Trophoblast cell (in vitro differentiated cells and primary cell): ENCODE measurements at regions not wholly inside any gene's neighbourhood (a gene's known extent, or its start where the extent isn't known, plus 50 kb on each side); places are given as distances from the start of the nearest gene placed in this dataset.

Experiments used
- DNase-seq, 2 donors: peaks; one replicate each; pipeline ENCODE4 v3.0.0-alpha.2; 2016
- H2AFZ ChIP-seq: 2 replicates; pipeline ENCODE4 v1.6.1; 2013; ENCODE audit warnings: low read length, moderate library complexity, mild to moderate bottlenecking; ENCODE audit not compliant: insufficient read depth, poor library complexity
- H2AK5ac ChIP-seq: 2 replicates; pipeline ENCODE4 v1.6.1; 2013; ENCODE audit warnings: mild to moderate bottlenecking, low read length
- H2BK120ac ChIP-seq: 2 replicates; pipeline ENCODE4 v1.6.1; 2013; ENCODE audit warnings: low read length, mild to moderate bottlenecking, moderate library complexity; ENCODE audit not compliant: insufficient read depth, poor library complexity
- H2BK12ac ChIP-seq: 2 replicates; pipeline ENCODE4 v1.6.1; 2013; ENCODE audit warnings: mild to moderate bottlenecking, low read length, moderate library complexity
- H2BK5ac ChIP-seq: 2 replicates; pipeline ENCODE4 v1.6.1; 2013; ENCODE audit warnings: low read length, low read depth, moderate library complexity, mild to moderate bottlenecking; ENCODE audit not compliant: poor library complexity
- H3K14ac ChIP-seq: 2 replicates; pipeline ENCODE4 v1.6.1; 2013; ENCODE audit warnings: mild to moderate bottlenecking, low read length
- H3K18ac ChIP-seq: 2 replicates; pipeline ENCODE4 v1.6.1; 2013; ENCODE audit warnings: mild to moderate bottlenecking, low read length
- H3K23ac ChIP-seq: 2 replicates; pipeline ENCODE4 v1.6.1; 2013; ENCODE audit warnings: low read length
- H3K27ac ChIP-seq: 2 replicates; pipeline ENCODE4 v1.5.1; 2013; ENCODE audit warnings: low read depth, mild to moderate bottlenecking, inconsistent platforms, low read length, moderate library complexity
- H3K27me3 ChIP-seq: 2 replicates; pipeline ENCODE4 v1.6.1; 2013; ENCODE audit warnings: inconsistent platforms, mild to moderate bottlenecking, low read length, moderate library complexity; ENCODE audit not compliant: insufficient read depth
- H3K36me3 ChIP-seq, 2 experiments: 1 replicate in 1 of 2; 2 replicates in 1 of 2; pipeline ENCODE4 v1.6.1; 2013; ENCODE audit warnings: low read length in 2 of 2, mild to moderate bottlenecking in 2 of 2, moderate library complexity in 1 of 2; ENCODE audit not compliant: insufficient read depth in 2 of 2, control insufficient read depth in 1 of 2
- H3K4ac ChIP-seq: 2 replicates; pipeline ENCODE4 v1.6.1; 2013; ENCODE audit warnings: low read depth, mild to moderate bottlenecking, low read length, moderate library complexity
- H3K4me1 ChIP-seq, 2 experiments: 1 replicate in 1 of 2; 2 replicates in 1 of 2; pipeline ENCODE4 v1.6.1; 2013; ENCODE audit warnings: low read length in 2 of 2, mild to moderate bottlenecking in 2 of 2, moderate library complexity in 1 of 2; ENCODE audit not compliant: insufficient read depth in 2 of 2, control insufficient read depth in 1 of 2
- H3K4me2 ChIP-seq: 2 replicates; pipeline ENCODE4 v1.6.1; 2013; ENCODE audit warnings: inconsistent platforms, mild to moderate bottlenecking, low read length, moderate library complexity
- H3K4me3 ChIP-seq: 2 replicates; pipeline ENCODE4 v1.5.1; 2013; ENCODE audit warnings: mild to moderate bottlenecking, low read depth, low read length, inconsistent platforms
- H3K79me1 ChIP-seq: one replicate; pipeline ENCODE4 v1.6.1; 2013; ENCODE audit warnings: low read length
- H3K79me2 ChIP-seq: 2 replicates; pipeline ENCODE4 v1.6.1; 2013; ENCODE audit warnings: low read length, mild to moderate bottlenecking; ENCODE audit not compliant: control insufficient read depth, insufficient read depth, poor library complexity
- H3K9ac ChIP-seq: 2 replicates; pipeline ENCODE4 v1.6.1; 2013; ENCODE audit warnings: mild to moderate bottlenecking, low read length
- H3K9me3 ChIP-seq: 2 replicates; pipeline ENCODE4 v1.6.1; 2013; ENCODE audit warnings: low read depth, mild to moderate bottlenecking, control low read depth, inconsistent platforms, low read length; ENCODE audit not compliant: insufficient read depth
- H4K12ac ChIP-seq: 2 replicates; pipeline ENCODE4 v1.6.1; 2013; ENCODE audit warnings: low read depth, mild to moderate bottlenecking, low read length, moderate library complexity
- H4K8ac ChIP-seq: 2 replicates; pipeline ENCODE4 v1.6.1; 2013; ENCODE audit warnings: low read depth, mild to moderate bottlenecking, low read length, moderate library complexity
- H4K91ac ChIP-seq: one replicate; pipeline ENCODE4 v1.6.1; 2013; ENCODE audit warnings: low read depth, mild to moderate bottlenecking, low read length, moderate library complexity
- WGBS: extraction: QIAGEN DNeasy Blood & Tissue Kit; methylation state at CpG from one replicate; pipeline ENCODE4 v1.1.7; 2013; ENCODE audit warnings: missing lambda C conversion rate; ENCODE audit not compliant: insufficient read length, insufficient coverage; ENCODE audit errors: extremely low coverage; 5-methylcytosine and 5-hydroxymethylcytosine counted together

DNA sequence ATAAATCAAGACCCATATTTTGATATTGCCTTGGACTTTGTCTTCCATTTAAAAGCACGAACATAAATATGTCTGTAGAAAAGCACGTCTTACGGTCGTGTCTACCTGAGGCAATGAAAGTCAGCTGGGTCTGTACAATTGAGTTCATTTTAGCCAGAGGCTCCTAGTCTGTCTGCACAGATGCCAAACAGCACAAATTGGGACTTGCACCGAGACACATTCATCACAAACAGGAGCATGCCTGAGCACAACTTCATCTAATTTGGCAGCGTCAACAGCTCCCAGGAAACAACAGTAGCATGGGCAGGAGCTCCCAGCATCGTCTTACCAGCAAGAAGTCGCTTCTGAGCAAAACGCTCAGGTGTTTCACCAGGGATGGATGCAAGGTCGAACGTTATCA, 687.0 kb downstream of the EFNB2 start:
- no peaks in the 10 kb centered on the region for H3K9me3 ChIP-seq
- H3K27me3 ChIP-seq = no peaks in the 10 kb centered on the region
- no peak overlapping the region for H3K27ac ChIP-seq
- H2AFZ ChIP-seq = no peak overlapping the region
- no peaks in the 10 kb centered on the region for H3K79me1 ChIP-seq
- no peaks in the 10 kb centered on the region for H3K36me3 ChIP-seq
- H2AK5ac ChIP-seq = no peak overlapping the region
- H2BK5ac ChIP-seq = no peak overlapping the region
- H2BK120ac ChIP-seq = peak overlapping the region; percentile 51
- no peak overlapping the region for H4K12ac ChIP-seq
- H3K9ac ChIP-seq = no peak overlapping the region
- no peak overlapping the region for H3K23ac ChIP-seq
- no peak overlapping the region for H2BK12ac ChIP-seq
- no peak overlapping the region for H4K91ac ChIP-seq
- WGBS = no CpG with 5 or more reads among the region's 11 CpGs
- no peak overlapping the region for H3K4me2 ChIP-seq
- H3K14ac ChIP-seq = no peak overlapping the region
- no peaks in the 10 kb centered on the region for H3K79me2 ChIP-seq
- no peak overlapping the region for H4K8ac ChIP-seq
- no peak for DNase-seq
- no peak overlapping the region for H3K4ac ChIP-seq
- no peak overlapping the region for H3K4me3 ChIP-seq
- H3K4me1 ChIP-seq = peaks cover 0 to 2% of the 10 kb centered on the region in 2 experiments
- peak overlapping the region; percentile 15 for H3K18ac ChIP-seq

GRCh38 chr13:105847527-105848291, 687.8 kb downstream of the EFNB2 start:
- no peak overlapping the region for H4K12ac ChIP-seq
- peaks cover 0 to 2% of the 10 kb centered on the region in 2 experiments for H3K4me1 ChIP-seq

GRCh38 chr13:105846923-105847322, 688.5 kb downstream of the EFNB2 start:
- no peak for DNase-seq
- no CpG with 5 or more reads among the region's 1 CpG for WGBS
- H2BK120ac ChIP-seq = no peak overlapping the region

More at GRCh38 chr13:105847527-105848291, 687.8 kb downstream of the EFNB2 start:
- no peak overlapping the region for H3K14ac ChIP-seq
- no peaks in the 10 kb centered on the region for H3K36me3 ChIP-seq
- H2BK120ac ChIP-seq = no peak overlapping the region
- H3K4ac ChIP-seq = no peak overlapping the region
- no peak for DNase-seq
- no peak overlapping the region for H2AK5ac ChIP-seq
- H4K91ac ChIP-seq = no peak overlapping the region
- H4K8ac ChIP-seq = no peak overlapping the region
- no peak overlapping the region for H3K23ac ChIP-seq
- no peak overlapping the region for H3K27ac ChIP-seq
- H3K27me3 ChIP-seq = no peaks in the 10 kb centered on the region
- no peaks in the 10 kb centered on the region for H3K79me2 ChIP-seq
- H2BK5ac ChIP-seq = no peak overlapping the region
- H2BK12ac ChIP-seq = no peak overlapping the region
- H3K18ac ChIP-seq = no peak overlapping the region
- no peaks in the 10 kb centered on the region for H3K9me3 ChIP-seq
- no peak overlapping the region for H3K9ac ChIP-seq
- H2AFZ ChIP-seq = no peak overlapping the region
- WGBS = no CpG with 5 or more reads among the region's 8 CpGs
- H3K4me3 ChIP-seq = no peak overlapping the region
- H3K79me1 ChIP-seq = no peaks in the 10 kb centered on the region
- no peak overlapping the region for H3K4me2 ChIP-seq

GRCh38 chr13:105841286-105841685, 694.2 kb downstream of the EFNB2 start:
- no peak overlapping the region for H4K12ac ChIP-seq

More at GRCh38 chr13:105846923-105847322, 688.5 kb downstream of the EFNB2 start:
- Histone ChIP-seq H3K36me3 (no peaks in the 10 kb centered on the region), H2BK12ac (no peak overlapping the region), H3K79me1 (no peaks in the 10 kb centered on the region), H2AFZ (no peak overlapping the region), H3K4ac (no peak overlapping the region), H3K27me3 (no peaks in the 10 kb centered on the region), H4K8ac (no peak overlapping the region), H3K9ac (no peak overlapping the region), H3K27ac (no peak overlapping the region), H3K4me3 (no peak overlapping the region), H3K23ac (no peak overlapping the region), H3K4me2 (no peak overlapping the region), H3K4me1 (peaks cover 0 to 2% of the 10 kb centered on the region in 2 experiments), H3K18ac (no peak overlapping the region), H4K12ac (no peak overlapping the region), H2AK5ac (no peak overlapping the region), H3K9me3 (no peaks in the 10 kb centered on the region), H2BK5ac (no peak overlapping the region), H4K91ac (no peak overlapping the region), H3K79me2 (no peaks in the 10 kb centered on the region), H3K14ac (no peak overlapping the region)

More at GRCh38 chr13:105841286-105841685, 694.2 kb downstream of the EFNB2 start:
- Histone ChIP-seq H2BK120ac (no peak overlapping the region), H3K18ac (no peak overlapping the region), H3K27ac (no peak overlapping the region), H2AK5ac (peak overlapping the region; percentile 88), H4K91ac (no peak overlapping the region), H3K9ac (no peak overlapping the region), H3K4me3 (no peak overlapping the region), H3K14ac (no peak overlapping the region), H2BK12ac (peak overlapping the region; percentile 63), H3K23ac (no peak overlapping the region), H3K9me3 (no peaks in the 10 kb centered on the region), H4K8ac (no peak overlapping the region), H3K36me3 (no peaks in the 10 kb centered on the region), H3K4me2 (no peak overlapping the region), H3K4me1 (peaks cover 2 to 7% of the 10 kb centered on the region in 2 experiments), H3K79me2 (no peaks in the 10 kb centered on the region), H3K79me1 (peaks cover 2% of the 10 kb centered on the region), H2BK5ac (no peak overlapping the region), H3K27me3 (no peaks in the 10 kb centered on the region), H3K4ac (no peak overlapping the region), H2AFZ (no peak overlapping the region)
- no CpG with 5 or more reads among the region's 3 CpGs for WGBS
- no peak for DNase-seq
